OCI-LY1 (cell line): ENCODE measurements at regions not wholly inside any gene's neighbourhood (a gene's known extent, or its start where the extent isn't known, plus 50 kb on each side); places are given as distances from the start of the nearest gene placed in this dataset.

Experiments used
- EZH2 ChIP-seq: fragments of 200-600 bp; sonication (generic), shearing (Covaris generic); IDR thresholded peaks from 2 replicates; pipeline ENCODE4 v1.8.0; 2017; ENCODE audit warnings: borderline replicate concordance, mixed run types, mild to moderate bottlenecking, antibody characterized with exemption, low read length, moderate library complexity, mixed read lengths
- TF ChIP-seq, protein P1 (sequence below): fragments of 200-600 bp; sonication (generic), shearing (Covaris generic); IDR thresholded peaks from 2 replicates; pipeline ENCODE4 v1.5.1; 2017; ENCODE audit warnings: mild to moderate bottlenecking, antibody characterized with exemption, low read length, moderate library complexity, mixed read lengths

DNA sequence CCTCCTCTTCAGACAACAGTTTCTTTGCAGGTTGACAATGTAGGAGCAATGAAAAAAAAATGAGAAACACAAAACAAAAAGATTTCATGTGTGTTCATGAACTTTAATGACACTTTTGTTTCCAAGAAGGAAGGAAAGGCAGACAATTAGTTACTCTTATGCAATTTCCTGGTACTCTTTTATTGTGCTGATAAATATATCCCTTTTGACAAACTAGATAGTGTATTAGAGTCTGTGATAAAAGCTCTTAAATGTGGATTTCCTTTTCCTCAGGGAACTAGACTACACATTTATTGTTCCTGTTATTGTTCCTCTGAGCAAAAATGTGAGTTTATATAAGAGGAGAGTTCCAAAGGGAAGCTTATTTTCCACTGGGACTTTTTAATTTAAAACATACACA, 188.7 kb upstream of the NRXN1 start:
- TF ChIP-seq, protein P1, sequence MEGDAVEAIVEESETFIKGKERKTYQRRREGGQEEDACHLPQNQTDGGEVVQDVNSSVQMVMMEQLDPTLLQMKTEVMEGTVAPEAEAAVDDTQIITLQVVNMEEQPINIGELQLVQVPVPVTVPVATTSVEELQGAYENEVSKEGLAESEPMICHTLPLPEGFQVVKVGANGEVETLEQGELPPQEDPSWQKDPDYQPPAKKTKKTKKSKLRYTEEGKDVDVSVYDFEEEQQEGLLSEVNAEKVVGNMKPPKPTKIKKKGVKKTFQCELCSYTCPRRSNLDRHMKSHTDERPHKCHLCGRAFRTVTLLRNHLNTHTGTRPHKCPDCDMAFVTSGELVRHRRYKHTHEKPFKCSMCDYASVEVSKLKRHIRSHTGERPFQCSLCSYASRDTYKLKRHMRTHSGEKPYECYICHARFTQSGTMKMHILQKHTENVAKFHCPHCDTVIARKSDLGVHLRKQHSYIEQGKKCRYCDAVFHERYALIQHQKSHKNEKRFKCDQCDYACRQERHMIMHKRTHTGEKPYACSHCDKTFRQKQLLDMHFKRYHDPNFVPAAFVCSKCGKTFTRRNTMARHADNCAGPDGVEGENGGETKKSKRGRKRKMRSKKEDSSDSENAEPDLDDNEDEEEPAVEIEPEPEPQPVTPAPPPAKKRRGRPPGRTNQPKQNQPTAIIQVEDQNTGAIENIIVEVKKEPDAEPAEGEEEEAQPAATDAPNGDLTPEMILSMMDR, result no peak
- TF ChIP-seq EZH2, result no peak
